ENCODE measurements at regions not wholly inside any gene's neighbourhood (a gene's known extent, or its start where the extent isn't known, plus 50 kb on each side); places are given as distances from the start of the nearest gene placed in this dataset.

DNA sequence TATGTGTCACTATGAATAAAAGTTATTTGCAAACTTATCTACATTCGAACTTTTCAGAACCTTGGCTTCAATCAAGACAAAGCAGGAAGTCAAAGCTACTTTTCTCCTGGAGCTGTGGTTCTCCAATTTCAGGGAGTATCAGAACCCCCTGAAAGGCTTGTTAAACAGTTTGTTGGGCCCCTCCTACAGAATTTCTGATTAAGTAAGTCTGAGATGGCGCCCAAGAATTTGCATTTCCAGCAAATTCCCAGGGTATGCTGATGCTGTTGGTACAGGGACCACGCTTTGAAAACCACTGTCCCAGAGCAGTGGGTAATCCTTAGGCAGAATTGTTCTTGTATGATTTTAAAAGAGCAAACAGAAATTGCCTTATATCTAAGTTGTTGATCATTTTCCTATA is 189.9 kb upstream of the KCNG1 start:
- H3K4me1 ChIP-seq (ENCODE audit: control insufficient read depth, low read length), result no peaks in the 10 kb centered on the region; the same call in 1 of the 2 replicates
- no peak overlapping the region for H3K27ac ChIP-seq (ENCODE audit: low read depth, low read length)
- TF ChIP-seq EZH2phosphoT487 (IDR thresholded peaks at IDR 0.05; ENCODE audit: borderline replicate concordance, low read length), result no peak
- TF ChIP-seq, protein P1, sequence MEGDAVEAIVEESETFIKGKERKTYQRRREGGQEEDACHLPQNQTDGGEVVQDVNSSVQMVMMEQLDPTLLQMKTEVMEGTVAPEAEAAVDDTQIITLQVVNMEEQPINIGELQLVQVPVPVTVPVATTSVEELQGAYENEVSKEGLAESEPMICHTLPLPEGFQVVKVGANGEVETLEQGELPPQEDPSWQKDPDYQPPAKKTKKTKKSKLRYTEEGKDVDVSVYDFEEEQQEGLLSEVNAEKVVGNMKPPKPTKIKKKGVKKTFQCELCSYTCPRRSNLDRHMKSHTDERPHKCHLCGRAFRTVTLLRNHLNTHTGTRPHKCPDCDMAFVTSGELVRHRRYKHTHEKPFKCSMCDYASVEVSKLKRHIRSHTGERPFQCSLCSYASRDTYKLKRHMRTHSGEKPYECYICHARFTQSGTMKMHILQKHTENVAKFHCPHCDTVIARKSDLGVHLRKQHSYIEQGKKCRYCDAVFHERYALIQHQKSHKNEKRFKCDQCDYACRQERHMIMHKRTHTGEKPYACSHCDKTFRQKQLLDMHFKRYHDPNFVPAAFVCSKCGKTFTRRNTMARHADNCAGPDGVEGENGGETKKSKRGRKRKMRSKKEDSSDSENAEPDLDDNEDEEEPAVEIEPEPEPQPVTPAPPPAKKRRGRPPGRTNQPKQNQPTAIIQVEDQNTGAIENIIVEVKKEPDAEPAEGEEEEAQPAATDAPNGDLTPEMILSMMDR (IDR thresholded peaks at IDR 0.05; ENCODE audit: low read depth, low read length, poor library complexity, severe bottlenecking), result no peak
- H3K36me3 ChIP-seq (ENCODE audit: control insufficient read depth, low read length), result no peaks in the 10 kb centered on the region
- H4K20me1 ChIP-seq (ENCODE audit: control insufficient read depth, insufficient read depth, low read depth, low read length), result no peaks in the 10 kb centered on the region
- no peak overlapping the region for H3K4me2 ChIP-seq (ENCODE audit: low read length)
- H3K79me2 ChIP-seq (ENCODE audit: control insufficient read depth, low read length), result no peaks in the 10 kb centered on the region
- no peaks in the 10 kb centered on the region for H3F3A ChIP-seq (ENCODE audit: control insufficient read depth, insufficient read depth)
- H3K9me2 ChIP-seq (replicated peaks; ENCODE audit: control insufficient read depth, low read length), result no peaks in the 10 kb centered on the region
- no peak overlapping the region for H3K4me3 ChIP-seq (ENCODE audit: low read length)
- H3K27me3 ChIP-seq (ENCODE audit: control insufficient read depth, low read length), result peaks cover 9% of the 10 kb centered on the region
- peaks cover 15% of the 10 kb centered on the region for H3K9me3 ChIP-seq (ENCODE audit: control insufficient read depth, insufficient read depth, low read length)

DNA sequence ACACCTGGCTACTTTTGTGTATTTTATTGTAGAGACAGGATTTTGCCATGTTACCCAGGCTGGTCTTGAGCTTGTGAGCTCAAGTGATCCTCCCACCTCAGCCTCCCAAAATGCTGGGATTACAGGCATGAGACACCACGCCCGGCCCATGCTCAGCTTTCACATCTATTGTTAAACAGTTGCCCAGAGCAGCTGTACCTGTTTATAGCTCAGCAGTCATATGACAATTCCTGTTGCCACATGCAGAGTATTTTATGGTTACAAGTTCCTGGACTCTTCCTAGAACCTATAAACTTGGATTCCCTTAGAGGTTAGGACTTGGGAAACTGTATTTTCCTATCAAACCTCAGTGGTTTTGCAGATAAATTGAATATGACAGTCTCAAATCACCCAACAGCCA is 188.3 kb upstream of the KCNG1 start:
- Histone ChIP-seq H3K79me2 (ENCODE audit: control insufficient read depth, low read length) (no peaks in the 10 kb centered on the region), H3K4me2 (ENCODE audit: low read length) (no peak overlapping the region), H3K4me3 (ENCODE audit: low read length) (no peak overlapping the region), H3K36me3 (ENCODE audit: control insufficient read depth, low read length) (no peaks in the 10 kb centered on the region), H3K9me2 (replicated peaks; ENCODE audit: control insufficient read depth, low read length) (no peaks in the 10 kb centered on the region), H4K20me1 (ENCODE audit: control insufficient read depth, insufficient read depth, low read depth, low read length) (no peaks in the 10 kb centered on the region), H3F3A (ENCODE audit: control insufficient read depth, insufficient read depth) (no peaks in the 10 kb centered on the region), H3K27ac (ENCODE audit: low read depth, low read length) (no peak overlapping the region), H3K27me3 (ENCODE audit: control insufficient read depth, low read length) (peaks cover 15% of the 10 kb centered on the region), H3K9me3 (ENCODE audit: control insufficient read depth, insufficient read depth, low read length) (no peaks in the 10 kb centered on the region), H3K4me1 (ENCODE audit: control insufficient read depth, low read length) (no peaks in the 10 kb centered on the region)
- TF ChIP-seq EZH2phosphoT487 (IDR thresholded peaks at IDR 0.05; ENCODE audit: borderline replicate concordance, low read length), result no peak
- TF ChIP-seq, protein P1 (IDR thresholded peaks at IDR 0.05; ENCODE audit: low read depth, low read length, poor library complexity, severe bottlenecking), result no peak

DNA sequence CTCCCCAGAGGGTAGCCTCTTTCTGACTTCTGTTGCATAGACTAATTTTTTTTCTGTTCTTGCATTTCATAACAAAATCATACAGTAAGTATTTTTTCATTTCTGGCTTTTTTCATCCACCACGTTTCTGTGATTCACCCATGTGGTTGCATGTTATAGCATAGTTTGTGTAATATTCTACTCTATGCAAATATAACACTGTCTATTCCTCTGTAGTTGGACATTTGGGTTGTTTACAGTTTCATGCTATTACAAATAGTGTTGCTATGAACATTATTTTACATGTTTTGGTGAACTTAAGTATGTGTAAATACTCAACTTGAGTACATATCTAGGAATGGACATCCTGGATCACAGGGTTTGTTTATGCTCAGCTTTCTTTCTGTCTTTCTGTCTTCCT is 187.2 kb upstream of the KCNG1 start:
- H3K27ac ChIP-seq (ENCODE audit: low read depth, low read length), result no peak overlapping the region
- no peaks in the 10 kb centered on the region for H3K36me3 ChIP-seq (ENCODE audit: control insufficient read depth, low read length)
- no peaks in the 10 kb centered on the region for H3K9me2 ChIP-seq (replicated peaks; ENCODE audit: control insufficient read depth, low read length)
- no peaks in the 10 kb centered on the region for H3K9me3 ChIP-seq (ENCODE audit: control insufficient read depth, insufficient read depth, low read length)
- no peak overlapping the region for H3K4me2 ChIP-seq (ENCODE audit: low read length)
- no peaks in the 10 kb centered on the region for H3K79me2 ChIP-seq (ENCODE audit: control insufficient read depth, low read length)
- H3K27me3 ChIP-seq (ENCODE audit: control insufficient read depth, low read length), result peaks cover 21% of the 10 kb centered on the region
- no peaks in the 10 kb centered on the region for H4K20me1 ChIP-seq (ENCODE audit: control insufficient read depth, insufficient read depth, low read depth, low read length)
- H3K4me1 ChIP-seq (ENCODE audit: control insufficient read depth, low read length), result no peaks in the 10 kb centered on the region
- TF ChIP-seq, protein P1 (IDR thresholded peaks at IDR 0.05; ENCODE audit: low read depth, low read length, poor library complexity, severe bottlenecking), result no peak
- TF ChIP-seq EZH2phosphoT487 (IDR thresholded peaks at IDR 0.05; ENCODE audit: borderline replicate concordance, low read length), result no peak
- no peak overlapping the region for H3K4me3 ChIP-seq (ENCODE audit: low read length)
- H3F3A ChIP-seq (ENCODE audit: control insufficient read depth, insufficient read depth), result no peaks in the 10 kb centered on the region

DNA sequence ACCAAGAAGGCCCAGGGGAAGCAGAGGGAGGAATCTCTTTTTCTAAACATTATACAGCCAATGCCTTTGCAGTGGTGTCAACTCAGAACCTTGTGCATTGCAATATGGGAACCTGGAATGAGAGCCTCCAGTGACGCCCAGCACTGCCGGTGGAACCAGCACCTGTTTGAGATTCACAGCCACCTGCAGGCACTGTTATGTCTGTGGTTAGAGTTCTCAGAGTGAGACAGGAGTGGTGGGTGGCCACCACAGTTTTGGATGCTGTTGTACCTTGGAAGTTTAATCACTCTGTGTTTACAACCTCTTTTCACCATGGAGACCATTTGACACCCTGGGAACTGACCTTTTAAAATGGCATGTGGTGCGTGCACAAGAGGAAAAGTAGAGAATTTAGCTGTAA is 185.3 kb upstream of the KCNG1 start:
- Histone ChIP-seq H3K9me3 (ENCODE audit: control insufficient read depth, insufficient read depth, low read length) (no peaks in the 10 kb centered on the region), H3K9me2 (replicated peaks; ENCODE audit: control insufficient read depth, low read length) (no peaks in the 10 kb centered on the region), H3K79me2 (ENCODE audit: control insufficient read depth, low read length) (no peaks in the 10 kb centered on the region), H3F3A (ENCODE audit: control insufficient read depth, insufficient read depth) (no peaks in the 10 kb centered on the region), H4K20me1 (ENCODE audit: control insufficient read depth, insufficient read depth, low read depth, low read length) (no peaks in the 10 kb centered on the region), H3K27me3 (ENCODE audit: control insufficient read depth, low read length) (peaks cover 29% of the 10 kb centered on the region), H3K36me3 (ENCODE audit: control insufficient read depth, low read length) (no peaks in the 10 kb centered on the region), H3K4me1 (ENCODE audit: control insufficient read depth, low read length) (no peaks in the 10 kb centered on the region), H3K27ac (ENCODE audit: low read depth, low read length) (no peak overlapping the region), H3K4me3 (ENCODE audit: low read length) (no peak overlapping the region), H3K4me2 (ENCODE audit: low read length) (no peak overlapping the region)
- TF ChIP-seq, protein P1 (IDR thresholded peaks at IDR 0.05; ENCODE audit: low read depth, low read length, poor library complexity, severe bottlenecking), result no peak
- TF ChIP-seq EZH2phosphoT487 (IDR thresholded peaks at IDR 0.05; ENCODE audit: borderline replicate concordance, low read length), result no peak

All from DOHH2 (cell line).